GM12891 (cell line): ENCODE measurements at regions not wholly inside any gene's neighbourhood (a gene's known extent, or its start where the extent isn't known, plus 50 kb on each side); places are given as distances from the start of the nearest gene placed in this dataset.

Experiments used
- PAX5 ChIP-seq: IDR thresholded peaks from 2 replicates; pipeline ENCODE4 v1.6.1; 2011; ENCODE audit warnings: low read length, moderate library complexity, mild to moderate bottlenecking; ENCODE audit not compliant: insufficient read depth, severe bottlenecking
- POLR2A ChIP-seq: IDR thresholded peaks from 2 replicates; pipeline ENCODE4 v1.6.1; 2011; ENCODE audit warnings: low read depth, low read length, control low read depth
- POLR2AphosphoS5 ChIP-seq: IDR thresholded peaks from 2 replicates; pipeline ENCODE4 v1.6.1; 2011; ENCODE audit warnings: low read depth, low read length, control low read depth
- TAF1 ChIP-seq: IDR thresholded peaks from 2 replicates; pipeline ENCODE4 v1.6.1; 2011; ENCODE audit warnings: low read depth, low read length, control low read depth

GRCh38 chr1:81550753-81551152 lies 250.0 kb upstream of the ADGRL2 start:
- no peak for TF ChIP-seq POLR2A
- no peak for TF ChIP-seq POLR2AphosphoS5
- no peak for TF ChIP-seq TAF1
- TF ChIP-seq PAX5: no peak
